Endodermal cell (in vitro differentiated cells): ENCODE measurements at regions not wholly inside any gene's neighbourhood (a gene's known extent, or its start where the extent isn't known, plus 50 kb on each side); places are given as distances from the start of the nearest gene placed in this dataset.
"Not testable (repeated sequence)": the region's sequence is repeated elsewhere in the genome, so short reads cannot be mapped to it uniquely, and the experiment has no call there.

Experiments used
- DNase-seq: peaks from one replicate; pipeline ENCODE4 v3.0.0-alpha.2; 2017
- H3K27ac ChIP-seq: 2 replicates; pipeline ENCODE4 v1.5.1; 2013; ENCODE audit warnings: mild to moderate bottlenecking, low read depth, low read length, moderate library complexity
- H3K27me3 ChIP-seq: 2 replicates; pipeline ENCODE4 v1.6.1; 2013; ENCODE audit warnings: mild to moderate bottlenecking, low read length, moderate library complexity; ENCODE audit not compliant: insufficient read depth, control insufficient read depth, poor library complexity, severe bottlenecking
- H3K36me3 ChIP-seq: 2 replicates; pipeline ENCODE4 v1.7.0; 2013; ENCODE audit warnings: mild to moderate bottlenecking, low read length, moderate library complexity; ENCODE audit not compliant: control insufficient read depth, insufficient read depth
- H3K4me1 ChIP-seq: one replicate; pipeline ENCODE4 v1.7.0; 2013; ENCODE audit warnings: low read length; ENCODE audit not compliant: control insufficient read depth, insufficient read depth
- H3K4me3 ChIP-seq: 2 replicates; pipeline ENCODE4 v1.5.1; 2013; ENCODE audit warnings: mild to moderate bottlenecking, low read length, moderate library complexity
- H3K9ac ChIP-seq: 2 replicates; pipeline ENCODE4 v1.6.1; 2013; ENCODE audit warnings: mild to moderate bottlenecking, low read length, moderate library complexity; ENCODE audit not compliant: poor library complexity, severe bottlenecking; ENCODE audit errors: extremely low read depth
- H3K9me3 ChIP-seq: 2 replicates; pipeline ENCODE4 v1.6.1; 2013; ENCODE audit warnings: mild to moderate bottlenecking, low read length, moderate library complexity; ENCODE audit not compliant: control insufficient read depth
- H3K27ac Mint-ChIP-seq: 2 replicates; pipeline ENCODE4 v1.8.0; 2020; ENCODE audit warnings: mixed read lengths
- H3K27me3 Mint-ChIP-seq: 2 replicates; pipeline ENCODE4 v1.8.0; 2021; ENCODE audit warnings: mild to moderate bottlenecking, mixed read lengths; ENCODE audit not compliant: insufficient read depth
- H3K36me3 Mint-ChIP-seq: 2 replicates; pipeline ENCODE4 v1.8.0; 2020; ENCODE audit warnings: low read depth, mixed read lengths
- H3K4me1 Mint-ChIP-seq: 2 replicates; pipeline ENCODE4 v1.8.0; 2020; ENCODE audit warnings: mixed read lengths
- H3K4me3 Mint-ChIP-seq: 2 replicates; pipeline ENCODE4 v1.8.0; 2020; ENCODE audit warnings: mild to moderate bottlenecking, moderate library complexity, mixed read lengths
- H3K9me3 Mint-ChIP-seq: 2 replicates; pipeline ENCODE4 v1.8.0; 2020; ENCODE audit warnings: mild to moderate bottlenecking, mixed read lengths
- CTCF ChIP-seq: fragments of 200-600 bp; sonication (generic); conservative IDR thresholded peaks from 2 replicates; pipeline ENCODE4 v1.5.0; 2021; ENCODE audit warnings: antibody characterized with exemption, mild to moderate bottlenecking
- WGBS, 2 experiments: methylation state at CpG; one replicate each; pipeline versions ENCODE4 v1.1.5 to v1.1.7; 2013; ENCODE audit warnings: missing lambda C conversion rate in 2 of 2, mixed read lengths in 1 of 2; ENCODE audit not compliant: insufficient coverage in 1 of 2, insufficient read length in 1 of 2; 5-methylcytosine and 5-hydroxymethylcytosine counted together

GRCh38 chr20:52303281-52303950, 111.8 kb upstream of the ZFP64 start:
- no peak overlapping the region for H3K27ac Mint-ChIP-seq
- no peaks in the 10 kb centered on the region for H3K9me3 Mint-ChIP-seq
- Histone ChIP-seq H3K36me3 (no peaks in the 10 kb centered on the region), H3K9me3 (no peaks in the 10 kb centered on the region), H3K4me1 (no peaks in the 10 kb centered on the region), H3K27ac (no peak overlapping the region), H3K9ac (no peak overlapping the region), H3K4me3 (no peak overlapping the region), H3K27me3 (no peaks in the 10 kb centered on the region)
- DNase-seq: no peak
- H3K36me3 Mint-ChIP-seq: no peaks in the 10 kb centered on the region
- no peaks in the 10 kb centered on the region for H3K27me3 Mint-ChIP-seq
- 85 to 93% methylated on average over 5 to 7 of the region's 7 CpGs for WGBS, 2 experiments
- no peak overlapping the region for H3K4me3 Mint-ChIP-seq
- H3K4me1 Mint-ChIP-seq: no peaks in the 10 kb centered on the region
- no peak for TF ChIP-seq CTCF

- H3K4me3 Mint-ChIP-seq: no peak overlapping the region
- no peaks in the 10 kb centered on the region for H3K36me3 ChIP-seq
- H3K4me1 Mint-ChIP-seq: no peaks in the 10 kb centered on the region
- no peaks in the 10 kb centered on the region for H3K36me3 Mint-ChIP-seq
- no peaks in the 10 kb centered on the region for H3K27me3 ChIP-seq
- no peaks in the 10 kb centered on the region for H3K4me1 ChIP-seq
- TF ChIP-seq CTCF: no peak
- WGBS, 2 experiments: 91 to 94% methylated on average over 2 to 3 of the region's 3 CpGs
- H3K9me3 ChIP-seq: no peaks in the 10 kb centered on the region
- no peak for DNase-seq
- no peaks in the 10 kb centered on the region for H3K9me3 Mint-ChIP-seq
- no peak overlapping the region for H3K9ac ChIP-seq
- H3K27me3 Mint-ChIP-seq: no peaks in the 10 kb centered on the region
- no peak overlapping the region for H3K27ac ChIP-seq
- H3K4me3 ChIP-seq: no peak overlapping the region
- no peak overlapping the region for H3K27ac Mint-ChIP-seq
These were observed 111.2 kb upstream of the ZFP64 start for GRCh38 chr20:52302736-52303135.

GRCh38 chr20:52302051-52302450, 110.5 kb upstream of the ZFP64 start:
- H3K27me3 Mint-ChIP-seq, H3K9me3 Mint-ChIP-seq, H3K4me1 Mint-ChIP-seq, H3K27ac Mint-ChIP-seq, H3K4me3 Mint-ChIP-seq, H3K27me3 ChIP-seq, H3K9ac ChIP-seq, H3K4me1 ChIP-seq, H3K36me3 ChIP-seq, H3K4me3 ChIP-seq, H3K36me3 Mint-ChIP-seq, H3K9me3 ChIP-seq, H3K27ac ChIP-seq, DNase-seq: not testable (repeated sequence)
- WGBS, 2 experiments: 73 to 98% methylated on average over 2 to 6 of the region's 6 CpGs

GRCh38 chr20:52295556-52295955, 104.0 kb upstream of the ZFP64 start:
- Mint-ChIP-seq H3K4me3 (no peak overlapping the region), H3K9me3 (no peaks in the 10 kb centered on the region), H3K27me3 (no peaks in the 10 kb centered on the region), H3K27ac (no peak overlapping the region), H3K36me3 (no peaks in the 10 kb centered on the region), H3K4me1 (no peaks in the 10 kb centered on the region)
- no peaks in the 10 kb centered on the region for H3K27me3 ChIP-seq
- DNase-seq: no peak
- WGBS, 2 experiments: 90 to 99% methylated on average over 7 of the region's 7 CpGs
- H3K9me3 ChIP-seq: no peaks in the 10 kb centered on the region
- no peak for TF ChIP-seq CTCF
- H3K4me1 ChIP-seq: no peaks in the 10 kb centered on the region
- H3K36me3 ChIP-seq: no peaks in the 10 kb centered on the region
- no peak overlapping the region for H3K27ac ChIP-seq
- no peak overlapping the region for H3K9ac ChIP-seq
- H3K4me3 ChIP-seq: no peak overlapping the region
